ENCODE measurements at regions not wholly inside any gene's neighbourhood (a gene's known extent, or its start where the extent isn't known, plus 50 kb on each side); places are given as distances from the start of the nearest gene placed in this dataset.

DNA sequence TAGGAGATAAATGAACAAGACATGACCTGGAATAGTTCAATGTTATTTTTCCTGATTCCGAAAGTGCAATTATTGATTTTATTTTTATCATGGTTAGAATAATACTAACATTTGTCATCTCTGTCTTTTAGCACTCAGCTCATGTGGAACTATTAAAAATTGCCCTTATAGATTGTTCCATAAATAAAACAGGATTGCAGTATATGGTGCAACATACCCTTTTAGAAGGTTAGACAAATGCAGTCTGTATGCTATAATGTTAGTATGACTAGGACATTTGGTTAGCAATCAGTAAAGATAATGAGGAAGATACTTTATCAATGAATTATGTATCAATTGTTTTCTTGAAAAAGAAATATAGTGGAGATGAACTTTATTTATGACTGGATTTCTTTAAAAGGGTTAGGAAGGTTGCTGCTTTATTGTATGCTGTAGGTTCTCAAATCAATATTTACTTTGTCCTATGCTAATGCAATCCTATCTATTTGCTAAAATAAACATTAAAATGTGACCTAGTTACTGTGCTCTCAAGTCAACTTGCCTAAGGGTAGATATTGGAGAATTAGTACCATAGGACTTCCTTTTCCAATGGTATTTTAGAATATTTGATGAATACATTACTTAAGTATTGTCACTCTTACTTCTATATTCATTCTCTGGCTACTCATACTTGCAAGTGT is 348.9 kb upstream of the ISL1 start:
- Mint-ChIP-seq H3K4me1 (no peaks in the 10 kb centered on the region), H3K36me3 (no peaks in the 10 kb centered on the region), H3K27ac (no peak overlapping the region), H3K27me3 (no peaks in the 10 kb centered on the region), H3K9me3 (no peaks in the 10 kb centered on the region), H3K4me3 (no peak overlapping the region)
- ATAC-seq (replicated peaks) (no peak), DNase-seq (no peak)

DNA sequence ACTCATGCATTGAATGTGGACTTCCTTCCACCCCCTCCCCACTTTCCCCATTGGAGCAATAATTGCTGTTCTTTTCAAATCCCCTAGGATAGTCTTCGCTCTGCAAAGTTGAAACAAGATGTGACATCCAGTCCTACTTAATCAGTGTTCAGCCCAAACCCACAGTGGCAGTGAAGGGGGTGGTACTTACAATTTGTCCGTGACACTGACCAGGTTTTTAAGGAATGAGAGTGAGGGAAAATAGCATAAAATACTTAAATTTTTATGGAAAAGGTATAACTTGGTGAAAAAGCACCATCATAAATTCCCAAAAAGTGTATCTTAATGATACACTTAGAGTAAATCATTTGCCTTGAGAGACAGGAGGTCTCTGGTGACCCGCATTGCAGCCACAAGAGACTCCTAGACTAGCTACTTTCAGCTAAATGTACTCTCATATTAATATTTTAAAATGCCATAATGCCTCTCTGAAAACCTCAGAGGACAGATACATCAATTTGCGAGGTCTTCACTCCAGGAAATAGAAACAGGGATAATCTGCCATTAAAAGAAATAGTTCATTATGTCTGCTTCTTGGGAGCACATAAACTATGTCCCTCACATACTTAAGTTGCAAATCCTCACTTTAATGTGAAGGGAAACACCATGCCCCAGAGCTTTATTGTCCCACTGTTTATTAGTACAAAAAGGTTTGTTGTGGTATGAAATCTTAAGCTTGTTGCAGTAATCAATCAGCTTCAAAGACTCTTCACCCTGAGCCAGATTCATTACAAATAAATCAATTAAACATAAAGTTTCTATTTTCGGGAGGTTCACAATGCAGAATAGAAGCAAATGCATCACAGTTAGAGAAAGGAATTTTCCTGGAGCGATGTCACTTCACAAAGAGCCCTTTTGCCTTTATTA is 343.6 kb upstream of the ISL1 start:
- Mint-ChIP-seq H3K9me3 (no peaks in the 10 kb centered on the region), H3K27me3 (no peaks in the 10 kb centered on the region), H3K36me3 (no peaks in the 10 kb centered on the region), H3K4me1 (no peaks in the 10 kb centered on the region), H3K27ac (no peak overlapping the region), H3K4me3 (no peak overlapping the region)
- no peak for ATAC-seq (replicated peaks)
- no peak for DNase-seq

DNA sequence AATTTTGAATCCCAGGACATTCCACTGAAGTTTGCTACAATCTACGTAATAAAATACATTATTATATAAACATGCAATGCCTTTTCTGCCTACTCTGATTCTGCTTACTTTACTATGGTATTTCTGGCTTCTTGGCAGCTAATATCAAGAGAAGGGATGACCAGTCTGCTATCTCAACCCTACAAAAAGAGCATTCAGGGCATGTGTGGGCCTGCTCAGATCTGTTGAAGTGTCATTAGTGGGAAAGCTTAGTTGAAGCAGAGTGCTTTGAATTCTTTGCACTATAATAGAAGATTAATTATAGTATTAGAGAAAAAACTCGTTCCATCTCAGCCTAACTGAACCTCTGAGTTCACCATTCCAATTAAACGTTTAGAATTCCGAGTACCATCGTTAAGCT is 339.5 kb upstream of the ISL1 start:
- H3K27me3 Mint-ChIP-seq, result no peaks in the 10 kb centered on the region

DNA sequence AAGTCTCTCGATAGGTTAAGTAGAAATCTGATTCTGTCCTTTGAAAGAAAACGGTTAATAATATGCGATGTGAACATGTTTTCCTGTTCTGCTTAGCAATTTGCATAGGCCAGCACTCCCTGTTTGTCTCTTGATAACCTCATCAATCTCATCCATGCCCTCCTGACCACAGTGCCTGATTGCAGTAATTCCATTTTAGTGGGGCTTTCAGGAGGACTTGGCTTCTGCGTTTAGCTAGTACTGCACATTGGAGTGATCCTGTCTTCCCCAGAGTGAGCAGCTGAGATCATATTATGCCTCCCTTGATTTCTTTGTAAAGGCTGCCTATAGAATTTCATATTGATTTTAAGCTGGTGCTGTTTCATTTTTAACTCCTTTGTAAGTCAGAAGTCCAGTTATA is 335.9 kb upstream of the ISL1 start:
- no peak for DNase-seq
- ATAC-seq (replicated peaks), result no peak
- Mint-ChIP-seq H3K27ac (no peak overlapping the region), H3K27me3 (no peaks in the 10 kb centered on the region), H3K9me3 (no peaks in the 10 kb centered on the region), H3K4me1 (no peaks in the 10 kb centered on the region), H3K4me3 (no peak overlapping the region), H3K36me3 (no peaks in the 10 kb centered on the region)

More for the DNA sequence above, 339.5 kb upstream of the ISL1 start:
- ATAC-seq (replicated peaks) (no peak), DNase-seq (no peak)
- Mint-ChIP-seq H3K27ac (no peak overlapping the region), H3K4me3 (no peak overlapping the region), H3K9me3 (no peaks in the 10 kb centered on the region), H3K36me3 (no peaks in the 10 kb centered on the region), H3K4me1 (no peaks in the 10 kb centered on the region)

DNA sequence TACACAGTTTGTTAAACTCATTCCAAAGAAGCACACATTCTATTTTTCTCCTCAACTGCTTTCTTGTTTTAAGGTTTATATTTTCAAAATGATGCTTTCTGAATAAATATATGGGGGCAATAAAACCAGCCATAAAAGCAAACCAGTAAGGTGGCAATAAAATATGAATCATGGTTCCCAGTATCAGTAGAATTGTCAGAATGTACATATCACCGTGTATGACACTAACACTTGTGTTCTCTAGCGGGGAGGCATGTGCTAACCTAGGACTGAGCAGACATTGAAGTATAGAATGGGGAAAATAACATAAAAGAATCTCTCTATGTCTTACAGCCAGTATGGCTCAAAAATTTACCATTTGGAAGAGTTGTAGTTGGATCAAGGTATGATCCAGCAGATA is 329.9 kb upstream of the ISL1 start:
- no peaks in the 10 kb centered on the region for H3K36me3 Mint-ChIP-seq
- H3K4me1 Mint-ChIP-seq, result no peaks in the 10 kb centered on the region
- no peaks in the 10 kb centered on the region for H3K9me3 Mint-ChIP-seq
- H3K27ac Mint-ChIP-seq, result no peak overlapping the region
- no peaks in the 10 kb centered on the region for H3K27me3 Mint-ChIP-seq
- H3K4me3 Mint-ChIP-seq, result no peak overlapping the region
- no peak for ATAC-seq (replicated peaks)
- DNase-seq, result no peak

DNA sequence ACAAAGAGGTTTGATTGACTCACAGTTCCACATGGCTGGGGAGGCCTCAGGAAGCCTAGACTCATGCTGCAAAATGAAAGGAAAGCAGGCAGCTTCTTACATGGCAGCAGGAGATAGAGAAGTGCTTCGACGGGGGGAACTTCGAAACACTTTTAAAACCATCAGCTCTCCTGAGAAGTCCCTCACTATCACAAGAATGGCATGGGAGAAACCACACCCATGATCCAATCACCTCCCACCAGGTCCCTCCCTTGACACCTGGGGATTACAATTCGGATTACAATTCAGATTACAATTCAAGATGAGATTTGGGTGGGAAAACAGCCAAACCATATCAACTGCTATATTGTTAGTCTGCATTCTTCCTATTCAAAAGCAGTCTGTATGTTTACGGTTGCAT is 322.3 kb upstream of the ISL1 start:
- Mint-ChIP-seq H3K4me1 (no peaks in the 10 kb centered on the region), H3K4me3 (no peak overlapping the region), H3K27ac (no peak overlapping the region), H3K9me3 (peaks cover 11 to 12% of the 10 kb centered on the region in 2 donors), H3K36me3 (no peaks in the 10 kb centered on the region), H3K27me3 (no peaks in the 10 kb centered on the region)
- DNase-seq, result no peak
- ATAC-seq (replicated peaks), result no peak

DNA sequence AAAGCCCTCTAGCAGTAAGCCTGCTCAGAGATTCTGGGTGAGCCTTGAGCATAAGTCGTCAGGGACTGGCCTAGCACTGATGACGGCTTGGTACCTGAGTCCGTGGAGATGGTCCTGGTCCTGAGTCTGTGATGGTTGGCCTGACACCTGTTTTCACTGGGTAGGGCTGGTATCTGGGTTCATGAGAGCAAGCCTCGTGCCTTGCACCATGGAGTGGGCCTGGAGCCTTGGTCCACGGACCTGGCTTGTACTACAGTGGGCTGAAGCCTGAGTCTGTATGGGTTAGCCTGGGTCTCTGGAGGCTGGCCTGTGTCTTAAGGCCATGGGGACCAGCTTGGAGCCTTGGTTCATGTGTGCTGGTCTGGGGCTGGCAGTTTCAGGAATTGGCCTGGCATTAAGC is 310.3 kb upstream of the ISL1 start:
- Mint-ChIP-seq H3K27me3 (no peaks in the 10 kb centered on the region), H3K4me3 (no peak overlapping the region), H3K9me3 (peaks cover 15% of the 10 kb centered on the region in 2 donors), H3K36me3 (no peaks in the 10 kb centered on the region), H3K27ac (no peak overlapping the region), H3K4me1 (no peaks in the 10 kb centered on the region)
- DNase-seq, result no peak
- ATAC-seq (replicated peaks), result no peak

DNA sequence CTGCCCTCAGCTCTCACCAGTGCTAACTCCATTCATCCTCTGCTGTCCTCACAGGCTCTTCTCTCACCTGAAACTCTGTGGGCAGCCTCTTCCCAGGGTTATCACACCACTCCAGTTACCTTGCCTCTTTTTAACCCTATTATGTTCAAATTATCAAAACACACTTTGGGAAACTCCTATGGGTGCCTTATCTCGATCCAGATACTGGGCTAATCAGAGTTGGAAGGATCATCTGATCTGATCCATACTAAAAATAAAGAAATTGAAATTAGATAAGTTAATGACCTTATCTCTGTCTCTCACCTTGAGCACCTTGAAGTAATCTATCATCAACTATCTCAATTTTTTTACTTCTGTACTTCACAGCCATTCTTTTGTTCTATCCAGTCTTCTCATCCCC is 300.5 kb upstream of the ISL1 start:
- no peaks in the 10 kb centered on the region for H3K27me3 Mint-ChIP-seq
- H3K4me3 Mint-ChIP-seq, result no peak overlapping the region
- H3K4me1 Mint-ChIP-seq, result no peaks in the 10 kb centered on the region
- peaks cover 0 to under 1% of the 10 kb centered on the region in 2 donors for H3K9me3 Mint-ChIP-seq
- no peak for ATAC-seq (replicated peaks)
- H3K36me3 Mint-ChIP-seq, result no peaks in the 10 kb centered on the region
- no peak overlapping the region for H3K27ac Mint-ChIP-seq
- DNase-seq, result no peak

DNA sequence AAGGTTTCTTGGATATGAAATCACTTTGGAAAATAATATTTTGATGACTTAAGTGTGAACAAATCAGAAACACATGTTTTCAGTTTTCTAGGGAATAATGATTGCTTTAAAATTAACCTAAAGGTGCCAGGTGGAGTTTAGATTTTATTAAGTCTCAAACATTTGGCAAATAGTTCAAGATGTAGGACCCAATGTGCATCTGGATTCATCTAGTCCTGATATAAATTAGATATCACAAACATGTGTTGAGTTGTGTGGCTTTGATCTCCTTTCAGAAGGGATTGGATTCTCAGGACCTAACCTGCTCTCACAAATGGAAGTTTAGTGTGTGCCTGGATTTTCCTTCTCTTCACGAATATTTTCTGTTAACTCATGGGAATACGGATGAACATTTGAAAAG is 291.4 kb upstream of the ISL1 start:
- Mint-ChIP-seq H3K4me1 (no peaks in the 10 kb centered on the region), H3K36me3 (no peaks in the 10 kb centered on the region), H3K27me3 (no peaks in the 10 kb centered on the region), H3K9me3 (peaks cover 0 to 2% of the 10 kb centered on the region in 2 donors), H3K4me3 (no peak overlapping the region), H3K27ac (no peak overlapping the region)
- ATAC-seq (replicated peaks) (no peak), DNase-seq (no peak)

DNA sequence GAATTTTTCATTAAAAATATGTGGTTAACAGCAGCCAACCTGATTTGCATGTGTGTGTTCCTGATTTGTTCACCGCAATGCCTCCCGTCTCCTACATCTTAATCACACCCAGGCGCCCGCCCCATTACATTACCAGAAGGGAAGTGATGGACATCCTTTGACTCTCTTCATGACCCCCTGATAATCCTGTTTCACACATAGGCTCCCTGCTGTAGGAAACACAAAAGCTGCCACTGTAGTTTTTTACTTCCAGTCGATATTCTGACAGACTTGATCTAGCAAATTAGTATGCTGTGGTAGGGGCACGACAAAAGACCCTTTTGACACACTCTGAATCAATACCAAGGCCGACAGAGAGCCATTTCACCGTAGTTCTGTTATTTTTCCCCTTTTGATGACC is 287.8 kb upstream of the ISL1 start:
- no peaks in the 10 kb centered on the region for H3K27me3 Mint-ChIP-seq
- DNase-seq (no peak), ATAC-seq (replicated peaks) (no peak)
- H3K27ac Mint-ChIP-seq, result no peak overlapping the region
- H3K4me1 Mint-ChIP-seq, result no peaks in the 10 kb centered on the region
- peaks cover 0 to 3% of the 10 kb centered on the region in 2 donors for H3K9me3 Mint-ChIP-seq
- no peaks in the 10 kb centered on the region for H3K36me3 Mint-ChIP-seq
- H3K4me3 Mint-ChIP-seq, result no peak overlapping the region

DNA sequence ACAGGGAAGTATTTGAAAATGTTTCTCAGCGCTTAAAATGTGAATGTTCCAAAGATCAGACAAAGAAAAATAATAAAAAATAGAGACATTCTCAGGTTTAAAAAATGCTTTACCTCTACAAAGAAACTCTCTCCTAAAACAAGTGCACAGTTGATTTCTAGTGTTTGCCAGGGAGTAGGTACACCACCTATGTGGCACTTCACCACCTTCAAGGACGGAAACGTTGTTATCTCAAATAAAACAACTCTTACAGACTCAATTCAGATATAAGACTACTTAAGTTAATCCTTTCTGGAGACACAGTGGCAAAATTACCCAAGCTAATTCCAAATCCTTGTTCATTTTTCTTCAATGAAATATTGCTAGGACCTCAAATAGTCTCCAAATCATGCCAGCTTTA is 286.4 kb upstream of the ISL1 start:
- peaks cover 0 to 4% of the 10 kb centered on the region in 2 donors for H3K9me3 Mint-ChIP-seq
- no peaks in the 10 kb centered on the region for H3K36me3 Mint-ChIP-seq
- DNase-seq (no peak), ATAC-seq (replicated peaks) (no peak)
- no peaks in the 10 kb centered on the region for H3K4me1 Mint-ChIP-seq
- no peak overlapping the region for H3K27ac Mint-ChIP-seq
- H3K4me3 Mint-ChIP-seq, result no peak overlapping the region
- H3K27me3 Mint-ChIP-seq, result no peaks in the 10 kb centered on the region

DNA sequence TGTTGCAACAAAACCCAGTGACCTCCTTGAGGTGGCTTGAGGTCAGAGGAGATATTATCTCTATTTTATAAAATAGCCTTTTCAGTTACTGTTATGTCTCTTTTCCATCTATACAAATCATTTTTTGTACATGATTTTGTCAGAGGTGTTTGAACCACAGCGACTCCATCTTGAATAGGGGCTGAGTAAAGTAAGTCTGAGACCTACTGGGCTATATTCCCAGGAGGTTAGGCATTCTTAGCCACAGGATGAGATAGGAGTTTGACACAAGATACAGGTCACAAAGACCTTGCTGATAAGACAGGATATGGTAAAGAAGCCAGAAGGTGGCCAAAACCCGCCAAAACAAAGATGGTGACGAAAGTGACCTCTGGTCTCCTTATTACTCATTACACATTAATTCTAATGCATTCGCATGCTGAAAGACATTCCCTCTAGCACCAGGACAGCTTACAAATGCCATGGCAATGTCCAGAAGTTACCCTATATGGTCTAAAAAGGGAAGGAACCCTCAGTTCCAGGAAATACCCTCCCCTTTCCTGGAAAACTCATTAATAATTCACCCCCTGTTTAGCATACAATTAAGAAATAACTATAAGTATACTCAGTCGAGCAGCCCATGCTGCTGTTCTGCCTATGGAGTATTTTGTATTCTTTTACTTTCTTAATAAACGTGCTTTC is 283.9 kb upstream of the ISL1 start:
- no peak overlapping the region for H3K4me3 Mint-ChIP-seq
- ATAC-seq (replicated peaks), result no peak
- H3K27me3 Mint-ChIP-seq, result no peaks in the 10 kb centered on the region
- H3K36me3 Mint-ChIP-seq, result no peaks in the 10 kb centered on the region
- no peaks in the 10 kb centered on the region for H3K4me1 Mint-ChIP-seq
- no peak overlapping the region for H3K27ac Mint-ChIP-seq
- peaks cover 0 to 6% of the 10 kb centered on the region in 2 donors for H3K9me3 Mint-ChIP-seq
- no peak for DNase-seq

DNA sequence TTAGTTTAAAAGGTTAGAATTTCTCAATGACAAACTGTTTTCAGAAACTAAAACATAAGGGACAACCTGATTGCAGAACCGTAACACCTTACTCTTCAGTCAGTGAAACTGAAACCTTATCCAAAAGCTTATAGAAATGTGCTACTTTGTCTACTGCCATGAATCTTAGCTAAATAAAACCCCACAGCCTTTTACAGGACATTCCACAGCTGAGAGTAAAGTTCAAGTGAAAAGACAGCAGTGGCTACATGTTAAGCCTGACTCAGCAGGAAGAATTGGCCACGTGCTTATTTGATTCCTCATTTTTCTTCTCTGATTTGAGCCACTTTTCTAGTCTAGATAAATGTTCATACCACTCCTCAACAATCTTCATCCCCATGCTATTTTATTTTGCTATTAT is 278.7 kb upstream of the ISL1 start:
- Mint-ChIP-seq H3K9me3 (peaks cover 0 to 4% of the 10 kb centered on the region in 2 donors), H3K4me3 (no peak overlapping the region), H3K27ac (no peak overlapping the region), H3K4me1 (no peaks in the 10 kb centered on the region), H3K36me3 (no peaks in the 10 kb centered on the region), H3K27me3 (no peaks in the 10 kb centered on the region)
- no peak for ATAC-seq (replicated peaks)
- no peak for DNase-seq

DNA sequence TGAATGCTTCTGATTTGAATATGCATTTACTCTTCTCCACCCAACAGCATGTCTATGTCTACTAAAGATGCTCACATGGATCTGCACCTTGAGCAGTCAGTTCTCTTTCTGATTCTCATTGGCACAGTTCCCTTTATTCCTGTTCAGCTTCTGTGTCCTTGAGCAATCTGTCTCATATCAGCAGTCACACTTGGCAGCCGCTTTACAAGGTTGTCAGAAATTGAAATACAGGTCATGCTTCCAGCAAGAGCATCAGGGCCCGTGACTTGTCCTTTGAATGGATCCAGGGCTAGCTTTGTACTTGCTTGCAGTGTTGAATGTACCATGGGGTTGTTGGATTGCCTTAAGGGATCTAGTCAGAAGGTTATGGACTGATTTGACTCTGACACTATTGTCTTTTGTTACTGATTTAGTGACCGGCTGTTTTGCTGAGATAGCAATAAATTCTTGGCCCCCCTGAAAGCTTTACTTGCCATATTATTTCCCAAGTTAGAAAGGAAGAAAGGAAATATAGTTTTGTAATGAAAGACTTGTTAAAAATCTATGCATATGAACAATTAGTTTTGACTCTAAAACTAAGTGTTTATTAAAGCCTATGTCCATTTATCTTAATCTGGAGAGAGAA is 273.4 kb upstream of the ISL1 start:
- Mint-ChIP-seq H3K27ac (no peak overlapping the region), H3K9me3 (peaks cover 0 to 3% of the 10 kb centered on the region in 2 donors), H3K36me3 (no peaks in the 10 kb centered on the region), H3K4me3 (no peak overlapping the region), H3K4me1 (no peaks in the 10 kb centered on the region), H3K27me3 (no peaks in the 10 kb centered on the region)
- ATAC-seq (replicated peaks), result no peak
- DNase-seq, result no peak

Data from stimulated activated naive B cell treated with anti-CD40 and anti-IgM and Interleukin-4, amounts not matched to agents 10 μg/mL and 1 μg/mL and 100 μg/mL, for 72 hours (primary cell).